NCI-H187 treated with DMSO at 0.1 percent for 48 hours (cell line): ENCODE measurements at regions not wholly inside any gene's neighbourhood (a gene's known extent, or its start where the extent isn't known, plus 50 kb on each side); places are given as distances from the start of the nearest gene placed in this dataset.

Experiments used
- DNase-seq: peaks from one replicate; lab custom pipeline; 2025; lab: John Stamatoyannopoulos, UW

DNA sequence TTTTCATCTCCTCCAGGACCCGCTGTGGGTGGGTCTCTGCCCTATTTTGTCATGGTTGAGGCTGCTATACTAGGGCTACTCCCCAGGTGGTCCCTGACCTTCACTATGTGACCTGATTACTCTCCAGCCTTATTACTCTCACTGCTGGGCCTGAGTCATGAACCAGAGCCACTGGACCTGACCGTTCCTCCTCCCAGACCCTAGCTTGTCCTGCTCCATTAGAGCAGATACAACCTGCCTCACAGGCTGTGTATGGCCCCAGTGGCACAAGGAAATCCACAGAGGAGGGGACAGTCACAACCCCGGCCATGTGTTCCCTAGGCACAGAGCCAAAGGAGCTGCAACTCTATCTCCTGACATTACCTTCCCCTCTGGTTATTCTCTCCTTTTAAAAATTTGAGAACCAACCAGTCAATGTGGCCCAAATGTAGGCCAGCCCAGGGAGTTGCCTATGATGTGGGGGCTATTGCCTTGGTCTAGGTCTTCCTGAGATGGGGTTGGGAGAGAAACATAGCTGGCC, 96.0 kb upstream of the FSTL4 start:
- no peak for DNase-seq

DNA sequence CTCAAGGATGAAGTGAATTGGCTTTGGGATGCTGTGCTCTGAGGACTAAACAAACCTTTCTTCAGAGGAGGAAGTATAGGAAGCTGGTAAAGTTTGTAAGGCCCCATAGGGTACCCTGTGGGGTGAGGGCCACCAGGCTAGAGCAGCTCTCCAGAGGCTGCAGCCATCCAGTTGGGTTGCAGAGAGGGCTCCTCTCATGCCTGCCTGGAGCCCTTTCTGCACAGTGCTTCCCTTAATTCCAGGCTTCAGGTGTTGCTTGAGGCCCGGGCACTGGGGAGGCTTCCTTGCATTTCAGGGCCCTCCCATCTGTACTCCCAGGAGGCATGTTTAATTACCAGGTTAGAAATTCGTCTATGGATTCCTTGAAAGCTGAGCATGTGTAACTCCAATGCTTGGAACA, 95.3 kb upstream of the FSTL4 start:
- DNase-seq: no peak

DNA sequence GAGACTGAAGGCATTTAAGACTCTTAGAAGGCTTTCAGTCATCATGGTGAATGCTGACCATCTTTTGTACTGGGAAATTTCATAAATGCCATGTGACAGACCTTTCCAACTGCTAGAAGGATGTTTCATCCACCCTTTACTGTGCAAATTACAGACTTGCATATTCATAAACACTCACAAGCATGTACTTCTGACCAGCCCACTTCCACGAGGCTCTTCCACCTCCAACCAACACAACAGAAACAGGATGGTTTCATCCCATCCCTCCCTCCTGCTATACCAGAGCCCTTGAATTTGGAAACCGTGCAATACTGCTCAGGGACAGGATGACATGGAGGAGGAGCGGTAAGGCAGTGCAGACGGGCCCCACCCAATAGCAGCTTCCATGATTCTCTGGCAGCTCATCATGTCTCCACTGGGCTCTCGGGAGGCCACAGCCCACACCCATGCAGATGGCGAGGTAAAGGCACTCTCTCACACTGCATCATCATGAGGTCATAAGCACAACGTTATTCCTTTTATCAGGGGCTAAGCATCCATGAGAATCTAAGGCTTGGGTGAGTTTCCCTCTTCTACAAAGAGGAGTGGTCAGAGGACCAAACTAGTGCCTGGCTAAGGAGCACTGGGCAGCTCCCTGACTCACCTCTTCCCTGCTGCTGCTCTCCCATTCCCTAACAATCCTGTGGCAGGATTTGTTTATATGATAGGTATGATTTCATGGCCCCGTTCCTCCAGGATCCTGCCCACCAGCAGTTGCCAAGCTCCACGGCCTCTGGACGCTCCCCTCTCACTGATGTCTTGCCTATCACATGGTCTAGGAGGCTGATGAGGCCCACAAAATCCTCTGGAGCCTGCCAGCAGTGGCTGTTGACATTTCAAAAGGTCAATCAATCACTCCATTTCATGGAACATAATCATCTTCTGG, 94.4 kb upstream of the FSTL4 start:
- DNase-seq: no peak

DNA sequence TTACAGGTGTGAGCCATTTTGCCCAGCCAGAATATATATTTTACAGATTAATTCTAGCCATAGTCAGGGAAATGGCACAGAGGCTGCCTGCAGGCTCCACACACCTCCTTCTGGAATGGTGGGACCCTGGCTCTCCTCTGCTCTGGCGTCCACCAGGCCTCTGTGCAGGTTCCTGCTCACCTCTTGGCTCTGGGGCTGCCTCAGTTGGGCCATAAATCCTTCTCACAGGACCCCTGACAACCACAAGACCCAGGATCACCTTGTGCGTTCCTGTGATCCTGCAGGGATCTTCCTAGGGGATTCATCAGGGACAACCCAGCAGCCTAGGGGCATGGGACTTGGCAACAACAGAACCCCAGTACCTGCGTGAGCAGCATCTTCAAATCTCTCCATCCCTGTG, 93.0 kb upstream of the FSTL4 start:
- no peak for DNase-seq

DNA sequence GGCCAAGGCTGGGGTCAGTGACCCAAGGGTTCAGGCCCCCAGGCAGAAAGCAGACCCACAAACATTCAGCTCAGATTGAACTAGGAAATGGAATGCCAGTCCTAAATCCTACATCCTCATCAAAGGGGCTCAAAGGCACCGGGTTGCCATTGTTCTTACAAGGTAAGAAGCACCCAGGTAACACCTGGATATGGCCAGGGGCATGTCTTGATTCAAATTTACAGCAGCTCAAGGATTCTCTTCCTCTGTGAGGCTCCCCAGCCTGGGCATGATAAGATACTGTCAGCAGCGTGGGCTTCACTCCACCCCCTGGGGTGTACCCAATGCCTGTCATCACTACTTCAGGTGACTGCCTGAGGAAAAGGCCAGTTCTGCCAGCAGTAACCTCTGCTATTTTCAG, 92.1 kb upstream of the FSTL4 start:
- no peak for DNase-seq

DNA sequence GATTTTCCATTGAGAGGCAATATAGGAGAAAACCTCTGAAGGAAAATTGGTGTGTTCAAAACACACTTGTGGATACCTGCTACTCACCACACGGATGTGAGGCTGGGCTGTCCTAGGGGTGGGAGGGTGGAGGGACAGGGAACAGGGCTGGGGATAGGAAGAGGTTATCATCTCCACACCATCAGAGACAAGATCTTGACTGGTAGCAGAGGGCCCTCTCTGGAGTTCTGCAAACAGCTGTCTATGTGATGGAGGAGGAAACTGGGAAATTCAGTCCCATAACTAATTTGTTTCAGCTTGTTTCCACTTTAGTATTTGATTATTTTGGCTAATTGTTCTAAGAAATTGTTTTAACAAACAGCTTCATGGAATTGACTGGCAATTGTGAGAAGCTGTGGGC, 91.6 kb upstream of the FSTL4 start:
- DNase-seq: no peak

DNA sequence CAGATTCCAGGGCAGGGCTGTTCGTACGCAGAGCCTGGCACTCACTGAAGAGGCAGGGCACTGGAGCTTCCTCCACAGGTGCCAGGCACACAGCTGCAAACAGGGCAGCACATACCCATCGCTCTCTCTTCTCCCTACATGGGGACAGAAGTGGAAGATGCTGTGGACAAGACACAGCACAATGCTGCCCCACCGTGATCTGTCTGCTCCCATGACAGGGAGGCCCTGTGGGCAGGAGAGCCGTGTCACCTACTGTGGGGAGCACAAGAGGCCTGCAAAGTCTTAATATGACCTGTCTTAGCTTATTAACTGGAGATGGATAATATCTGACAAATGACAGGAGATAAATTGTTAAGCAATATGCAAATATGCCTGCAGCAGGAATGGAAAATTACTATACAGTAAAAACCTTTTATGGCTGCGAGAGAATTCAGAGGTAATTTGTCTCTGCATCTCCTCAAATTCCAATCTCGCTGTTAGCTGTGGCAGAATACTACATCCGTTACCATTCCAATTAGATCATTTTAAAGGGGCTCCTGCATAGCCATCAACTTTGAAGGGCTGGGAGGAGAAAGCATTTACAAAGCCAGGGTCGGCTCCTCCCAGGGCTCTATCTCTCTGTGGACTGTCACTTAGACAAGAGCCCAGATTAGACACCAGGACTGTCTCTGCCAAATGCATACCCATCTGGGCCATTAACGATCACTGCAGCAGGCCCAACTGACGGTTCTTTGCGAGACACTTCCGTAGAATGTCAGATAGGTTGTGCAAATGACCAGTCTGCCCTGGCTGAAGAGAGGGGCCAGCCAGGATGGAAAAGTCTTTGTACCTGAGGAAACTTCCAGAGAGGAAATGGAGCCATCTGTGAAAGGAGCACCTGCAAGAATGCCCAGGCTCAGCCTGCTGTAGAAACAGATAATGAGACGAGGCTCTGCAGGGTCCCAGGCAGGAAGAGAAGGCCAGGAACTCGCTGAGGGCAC, 90.7 kb upstream of the FSTL4 start:
- DNase-seq: no peak

DNA sequence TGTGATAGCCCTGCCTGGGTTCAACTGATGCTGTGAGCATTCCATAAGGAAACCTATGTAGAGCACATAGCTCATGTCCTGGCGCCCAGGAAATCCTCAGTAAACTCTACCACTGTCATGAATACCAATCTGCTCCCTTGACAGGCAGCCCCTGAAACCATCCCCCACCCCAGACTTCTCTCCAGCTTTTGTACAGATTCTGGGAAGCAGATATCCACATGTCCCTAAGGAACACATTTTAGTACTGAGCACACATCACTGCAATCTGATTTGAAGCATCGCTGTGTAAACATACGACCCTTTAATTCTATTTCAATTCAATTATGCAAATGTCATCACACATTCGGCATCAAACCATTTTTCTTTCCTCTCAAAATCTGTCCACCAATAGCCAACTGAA, 89.5 kb upstream of the FSTL4 start:
- DNase-seq: no peak

DNA sequence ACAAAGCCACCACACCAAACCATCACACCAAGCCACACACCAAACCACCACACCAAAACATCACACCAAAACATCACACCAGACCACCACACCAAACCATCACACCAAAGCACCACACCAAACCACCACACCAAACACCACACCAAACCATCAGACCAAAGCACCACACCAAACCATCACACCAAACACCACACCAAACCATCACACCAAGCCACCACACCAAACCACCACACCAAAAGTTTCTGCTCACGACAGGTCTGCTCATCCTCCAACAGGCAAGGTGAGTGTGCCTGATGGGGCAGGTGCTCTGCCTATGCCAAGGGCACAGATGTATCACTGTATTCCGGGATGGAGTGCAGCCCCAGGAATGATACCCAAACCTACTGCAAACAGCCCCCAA, 87.9 kb upstream of the FSTL4 start:
- no peak for DNase-seq

DNA sequence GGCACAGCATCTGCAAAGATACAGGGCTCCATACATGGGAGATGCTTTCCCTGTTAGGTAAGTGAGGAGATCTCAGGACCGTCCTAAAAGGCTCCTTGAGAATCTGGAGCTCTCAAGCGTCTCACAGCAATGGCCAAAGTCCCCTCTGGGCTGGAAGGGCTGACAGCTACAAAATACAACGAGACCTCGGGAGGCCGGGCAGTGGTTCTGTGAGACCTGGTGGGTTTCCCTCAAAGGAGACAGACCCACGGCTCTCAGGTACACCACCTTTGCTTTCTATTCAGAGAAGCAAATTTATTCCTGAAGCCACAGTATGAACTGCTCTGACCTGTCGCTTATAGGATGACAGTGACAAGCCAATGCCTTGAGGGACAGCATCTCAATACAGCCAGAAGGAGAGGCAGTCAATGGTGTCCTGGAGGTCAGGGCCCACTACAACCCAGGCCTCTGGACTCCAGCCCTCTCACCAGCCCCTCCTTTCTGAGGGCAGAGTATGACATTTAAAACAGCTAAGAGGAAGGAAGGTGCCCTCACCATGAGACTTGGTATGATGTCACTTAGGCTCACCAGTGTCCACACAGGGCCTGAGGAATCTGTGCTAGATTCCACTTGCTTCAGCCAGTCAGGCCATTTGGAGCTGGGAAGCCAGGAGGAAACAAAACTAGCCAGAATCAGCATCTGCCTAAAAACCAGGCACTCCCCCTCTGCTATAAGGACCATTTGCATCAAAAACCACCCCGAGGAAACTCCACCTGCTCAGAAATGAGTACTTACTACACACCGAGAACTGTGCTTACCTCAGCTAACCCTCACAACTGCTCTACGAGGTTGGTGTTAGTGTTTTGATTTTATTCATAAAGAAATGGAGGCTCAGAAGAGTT, 86.5 kb upstream of the FSTL4 start:
- no peak for DNase-seq

DNA sequence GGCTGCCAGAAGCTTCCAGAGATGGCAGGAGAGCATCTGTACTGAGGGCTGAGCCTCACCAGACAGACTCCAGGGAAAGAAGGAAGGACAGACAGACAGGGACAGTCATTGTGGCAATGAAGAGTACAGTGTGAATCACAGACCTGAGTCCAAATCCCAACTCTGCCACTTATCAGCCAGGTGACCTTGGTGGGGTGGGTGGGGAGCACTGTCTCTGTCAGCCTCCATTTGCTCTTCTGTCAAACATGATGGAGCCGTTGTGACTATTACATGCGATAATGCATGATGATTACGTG, 85.9 kb upstream of the FSTL4 start:
- no peak for DNase-seq

DNA sequence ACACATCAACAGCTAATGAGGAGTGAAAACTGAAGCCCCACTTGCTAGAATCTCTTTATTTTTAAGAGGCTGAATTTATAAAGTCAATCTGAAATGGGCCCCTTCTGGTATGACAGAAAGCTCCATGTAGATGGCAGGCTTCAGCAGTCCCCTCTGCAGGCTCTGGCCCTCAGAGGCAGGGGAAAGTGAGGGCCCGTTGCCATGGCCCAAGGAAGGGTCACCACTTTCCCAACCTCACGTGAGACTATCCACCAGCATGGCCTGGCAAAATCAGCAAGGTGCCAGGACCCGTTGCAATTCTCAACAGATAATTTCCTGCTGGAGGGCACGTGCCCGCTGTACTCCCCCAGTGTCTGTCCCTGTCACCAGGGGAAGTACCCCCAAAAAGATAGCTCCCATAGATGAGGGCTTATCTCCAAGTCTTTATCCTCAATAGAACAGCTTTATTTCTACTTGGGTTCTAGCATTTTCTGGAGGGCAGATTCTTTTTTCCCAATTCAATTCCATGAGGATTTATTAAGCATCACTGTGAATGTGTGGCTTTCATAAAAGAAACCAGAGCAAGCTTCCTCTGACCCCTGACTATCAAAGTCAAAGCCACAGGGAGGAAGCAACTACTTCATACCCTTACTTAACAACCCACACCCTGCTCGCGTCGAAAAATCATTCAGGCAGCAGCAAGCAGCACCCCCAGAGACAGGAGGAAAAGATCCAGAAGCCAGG, 85.4 kb upstream of the FSTL4 start:
- DNase-seq: no peak

DNA sequence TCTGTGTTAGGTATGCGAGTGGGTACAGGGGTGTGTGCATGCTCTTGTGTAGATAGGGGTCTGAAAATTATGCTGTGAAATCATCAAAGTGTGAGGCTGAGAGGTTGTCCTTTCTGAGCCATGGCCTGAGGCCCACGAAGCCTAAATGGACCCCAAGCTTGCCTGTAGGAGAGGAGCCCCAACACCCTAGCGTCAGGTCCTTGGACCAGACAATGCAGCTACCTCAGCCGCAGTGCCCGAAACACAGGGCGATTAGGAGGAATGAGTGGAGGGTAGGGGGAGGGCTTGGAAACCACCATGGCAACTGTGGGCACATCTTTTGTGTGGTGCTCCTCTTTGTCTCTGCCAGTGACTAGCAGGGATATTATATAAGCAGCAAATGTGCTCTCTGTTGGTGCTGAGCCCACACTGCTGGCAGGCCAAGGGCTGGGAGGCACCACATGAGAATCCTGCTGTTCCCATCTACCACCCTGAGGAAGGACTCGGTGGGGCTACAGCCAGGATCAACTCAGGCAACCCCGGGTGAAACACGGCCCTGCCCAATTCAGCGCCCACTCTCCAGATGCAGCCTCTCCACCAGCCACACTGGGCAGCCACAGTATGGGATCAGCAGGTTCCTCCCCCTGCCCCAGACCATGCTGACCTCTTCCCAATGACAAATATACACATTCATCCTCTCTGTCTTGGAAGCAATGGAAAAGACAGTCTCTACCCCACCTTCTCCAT, 84.6 kb upstream of the FSTL4 start:
- DNase-seq: no peak

DNA sequence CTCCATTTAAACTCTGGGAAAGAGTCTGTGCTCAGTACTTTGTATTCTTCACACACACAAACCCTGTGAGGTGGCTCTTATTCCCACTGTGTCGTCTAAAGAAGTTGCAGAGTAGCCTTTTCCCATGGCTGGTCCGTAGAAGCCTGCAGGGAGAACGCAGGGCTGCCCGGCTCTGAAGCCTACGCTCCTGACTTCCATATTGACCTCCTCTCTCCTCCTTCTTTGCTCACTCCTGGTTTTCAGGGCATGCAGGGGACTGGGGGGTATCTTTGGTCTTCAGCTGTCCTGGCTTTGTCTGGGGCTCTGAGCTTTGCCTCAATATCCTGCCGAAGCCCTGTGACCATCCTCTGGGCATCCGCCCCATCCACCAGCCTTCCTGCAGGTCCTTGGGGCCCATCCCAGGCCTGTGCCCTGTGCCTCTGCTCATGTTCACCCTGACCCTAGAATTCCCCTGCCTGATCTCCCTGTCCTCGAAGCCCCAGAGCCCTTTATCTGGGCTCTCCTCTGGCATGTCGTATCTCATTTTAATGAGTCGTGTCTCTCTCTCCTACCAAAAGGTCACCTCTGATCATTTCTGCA, 83.8 kb upstream of the FSTL4 start:
- no peak for DNase-seq

DNA sequence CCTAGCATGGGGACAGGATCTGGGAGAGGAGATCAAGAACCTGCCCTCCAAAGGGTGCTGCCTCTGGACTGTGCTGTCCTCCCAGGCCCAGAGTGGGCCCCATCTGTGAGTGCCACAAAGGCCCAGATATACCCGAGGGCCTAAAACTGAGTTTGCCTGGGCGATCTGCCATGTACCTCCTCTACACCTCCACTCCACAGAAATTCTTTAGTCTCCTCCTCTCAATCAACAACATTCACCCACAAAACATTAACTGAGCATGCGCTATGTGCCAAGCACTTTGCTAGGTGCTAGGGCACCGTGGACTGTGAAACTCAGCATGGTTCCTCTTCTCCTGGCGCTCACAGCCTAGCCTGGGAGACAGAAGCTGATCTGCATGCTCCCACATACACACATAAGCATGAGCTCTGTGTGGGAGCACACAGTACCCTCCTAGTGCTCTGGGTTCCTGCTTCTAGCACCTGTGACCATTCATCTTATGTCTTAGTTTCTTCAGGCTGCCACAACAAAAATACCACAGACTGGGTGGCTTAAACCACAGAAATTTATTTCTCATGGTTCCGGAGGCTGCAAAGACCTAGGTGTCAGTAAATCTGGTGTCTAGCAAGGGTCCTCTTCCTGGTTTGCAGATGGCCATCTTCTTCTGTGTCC, 82.0 kb upstream of the FSTL4 start:
- no peak for DNase-seq

DNA sequence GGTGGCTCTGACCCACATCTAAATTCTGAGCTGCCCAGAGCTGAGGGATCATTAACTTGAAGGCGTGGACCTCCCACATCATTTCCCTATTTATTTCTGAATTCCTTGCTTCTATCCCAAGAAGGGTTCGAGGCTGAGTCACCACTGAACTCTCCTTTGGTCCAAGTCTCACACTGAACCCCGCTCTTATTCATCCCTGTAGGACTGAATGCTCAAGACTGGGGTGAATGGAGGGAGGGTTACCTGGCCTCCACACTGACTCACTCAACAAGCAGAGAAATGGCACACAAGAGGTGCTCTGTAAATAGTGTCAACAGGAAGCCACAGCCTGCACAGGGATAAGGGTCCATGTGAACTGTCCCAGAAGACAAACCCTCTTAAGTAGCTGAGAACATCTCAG, 79.1 kb upstream of the FSTL4 start:
- no peak for DNase-seq

DNA sequence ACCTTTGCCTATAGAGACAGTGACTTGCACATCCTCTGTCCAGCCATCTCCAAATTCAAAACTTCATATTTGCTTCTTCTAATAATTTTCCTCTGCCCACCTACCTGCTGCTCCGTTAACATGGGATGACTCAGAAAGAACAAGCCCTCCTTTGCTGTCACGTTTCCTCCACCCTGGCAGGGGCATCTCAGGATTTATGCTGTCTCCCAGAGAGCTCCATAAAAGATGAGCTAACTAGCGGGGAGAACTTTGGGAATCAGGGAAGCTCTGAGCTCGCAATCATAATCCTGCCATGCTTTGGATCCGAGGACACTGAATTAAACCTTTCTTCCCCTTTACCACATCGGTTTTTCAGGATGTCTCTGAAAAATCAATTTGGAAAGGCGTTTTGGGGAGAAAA, 78.4 kb upstream of the FSTL4 start:
- no peak for DNase-seq

DNA sequence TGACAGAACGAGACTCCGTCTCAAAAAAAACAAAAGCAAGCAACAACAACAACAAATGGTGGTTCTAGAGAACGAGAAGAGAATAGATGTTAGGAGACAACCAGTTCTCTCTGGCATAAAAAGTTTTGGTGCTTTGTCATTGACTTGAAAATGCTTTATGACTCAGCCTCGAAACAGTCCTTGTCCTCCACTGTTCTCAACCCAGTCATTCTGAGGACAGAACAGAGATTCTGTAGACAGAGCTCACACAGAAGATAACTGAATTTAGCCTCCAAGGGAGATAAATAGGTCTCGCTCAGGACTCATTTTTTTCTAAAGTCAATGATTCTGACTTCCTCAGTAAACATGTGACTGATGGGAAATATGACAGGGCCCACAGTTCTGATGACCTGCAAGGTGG, 76.0 kb upstream of the FSTL4 start:
- no peak for DNase-seq

DNA sequence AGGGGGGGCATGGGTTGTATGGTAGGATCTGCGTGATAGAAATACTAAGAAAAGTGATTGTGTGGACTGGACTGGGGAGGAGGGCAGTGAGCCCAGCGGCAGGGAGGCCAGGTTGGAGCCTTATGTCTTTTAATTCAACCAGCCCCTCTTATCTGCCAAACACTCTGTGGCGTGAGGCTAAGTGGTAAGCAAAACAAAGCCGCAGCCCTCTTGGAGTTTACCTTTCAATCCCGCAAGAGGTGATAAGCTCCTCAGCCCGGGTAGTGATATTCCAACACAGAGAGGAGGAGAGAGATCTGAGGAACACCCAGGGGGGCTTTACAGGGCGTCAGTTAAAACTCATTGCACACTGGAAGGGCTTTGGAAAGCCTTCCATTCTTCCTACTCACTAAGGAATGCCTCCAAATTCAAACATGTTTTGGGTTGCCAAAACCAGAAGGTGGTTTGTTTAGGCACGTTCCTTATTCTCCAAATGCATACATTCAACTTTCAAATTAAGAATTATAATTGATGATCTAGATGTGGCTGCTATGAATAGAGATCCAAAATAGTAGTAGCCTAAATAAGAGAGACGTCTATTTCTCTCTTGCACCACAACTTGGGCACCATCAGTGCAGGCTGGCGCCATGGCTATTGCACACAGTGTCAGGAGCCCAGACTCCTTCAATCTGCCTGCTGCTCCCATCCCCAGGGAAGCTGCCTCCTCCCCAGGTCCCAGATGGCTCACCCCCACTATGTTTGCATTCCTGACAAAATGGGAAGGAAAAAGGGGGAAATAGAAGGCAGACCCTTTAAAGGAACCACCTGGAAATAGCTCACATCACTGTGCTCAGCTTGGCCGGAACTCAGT, 75.1 kb upstream of the FSTL4 start:
- DNase-seq: no peak
